ENCODE measurements at regions not wholly inside any gene's neighbourhood (a gene's known extent, or its start where the extent isn't known, plus 50 kb on each side); places are given as distances from the start of the nearest gene placed in this dataset.

GRCh38 chr16:79365702-79366101 lies 234.8 kb downstream of the MAF start:
- ChIA-PET POLR2A (interaction anchor here (0.5 kb wide), 1 partner anchor 20 kb away, joined by 3 read pairs; no protein-coding TSS in a partner anchor), CTCF (ENCODE audit: low intra/inter-chr PET ratio) (no interaction called here)
- H3K27me3 ChIP-seq (ENCODE audit: control insufficient read depth in 2 of 2, insufficient read depth in 2 of 2, low read length in 2 of 2): peaks cover 0 to 4% of the 10 kb centered on the region in 2 experiments; a peak in 1 of 5 replicates
- no TSS peak for BruUV-seq (replicated peaks)
- H3K79me2 ChIP-seq (ENCODE audit: control insufficient read depth, insufficient read depth, low read length): no peaks in the 10 kb centered on the region
- FAIRE-seq (no peak), ATAC-seq (no peak), DNase-seq (ENCODE audit: extremely low read depth in 1 of 4, low spot score in 3 of 4) (no peak)
- intact Hi-C loops (cut with micrococcal nuclease): no loop called here
- H3K4me1 ChIP-seq (replicated peaks in 1 of 2; ENCODE audit: control insufficient read depth in 2 of 2, insufficient read depth in 2 of 2, low read length in 2 of 2): no peaks in the 10 kb centered on the region
- no peaks in the 10 kb centered on the region for H4K20me1 ChIP-seq (replicated peaks; ENCODE audit: control insufficient read depth, insufficient read depth, low read length)
- no peak overlapping the region for H3K4me3 ChIP-seq
- H3K9ac ChIP-seq (ENCODE audit: insufficient read depth in 1 of 2, low read depth in 2 of 2, low read length in 2 of 2): no peak overlapping the region
- in situ Hi-C loops (cut with MboI): no loop called here
- no peaks in the 10 kb centered on the region for H3K36me3 ChIP-seq (ENCODE audit: control insufficient read depth, insufficient read depth, low read length)
- H3K9me3 ChIP-seq (replicated peaks; ENCODE audit: control insufficient read depth, insufficient read depth, low read depth, low read length): no peaks in the 10 kb centered on the region
- TF ChIP-seq BMI1 (IDR thresholded peaks at IDR 0.05; ENCODE audit: low read length): no peak
- TF ChIP-seq NFATC3 (IDR thresholded peaks at IDR 0.05): no peak
- no peak for TF ChIP-seq TCFL5 (CRISPR knock-in tag; conservative IDR thresholded peaks at IDR 0.05)
- TF ChIP-seq RAD51 (IDR thresholded peaks at IDR 0.05; ENCODE audit: borderline replicate concordance, low read depth): no peak
- no peak for TF ChIP-seq ZNF668 (CRISPR knock-in tag; IDR thresholded peaks at IDR 0.05)
- TF ChIP-seq PRMT5 (CRISPR knock-in tag; IDR thresholded peaks at IDR 0.05): no peak
- H3K9me1 ChIP-seq (ENCODE audit: control insufficient read depth, insufficient read depth, low read length): no peaks in the 10 kb centered on the region
- no peak overlapping the region for H2AFZ ChIP-seq (ENCODE audit: low read depth, low read length)
- H3K27ac ChIP-seq (ENCODE audit: extremely low read depth, low read depth, low read length): no peak overlapping the region
- H3K4me2 ChIP-seq (ENCODE audit: insufficient read depth, low read length): no peak overlapping the region
- 0% methylated on average over 4 of the region's 4 CpGs for WGBS (ENCODE audit: insufficient coverage, low coverage, missing lambda C conversion rate)

DNA sequence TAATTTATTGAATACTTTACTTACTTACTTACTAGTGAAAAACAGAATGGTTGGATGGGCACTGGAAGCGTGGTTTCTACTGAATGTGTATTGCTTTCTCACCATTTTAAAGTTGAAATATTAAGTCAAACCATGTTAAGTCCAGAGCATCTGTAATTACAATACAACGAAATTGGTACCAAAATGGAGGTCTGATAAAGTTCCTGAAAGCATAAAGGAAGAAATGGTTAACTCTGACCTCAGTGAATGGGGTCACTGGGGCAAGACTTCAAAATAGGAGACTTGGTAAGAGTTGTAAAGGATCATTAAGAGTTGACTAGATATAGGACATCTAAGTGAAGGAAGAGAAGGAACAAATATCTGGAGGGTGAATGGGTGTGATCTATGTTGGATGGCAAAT lies 237.1 kb downstream of the MAF start:
- Histone ChIP-seq H3K9ac (ENCODE audit: insufficient read depth in 1 of 2, low read depth in 2 of 2, low read length in 2 of 2) (no peak overlapping the region), H3K9me3 (replicated peaks; ENCODE audit: control insufficient read depth, insufficient read depth, low read depth, low read length) (no peaks in the 10 kb centered on the region), H2AFZ (ENCODE audit: low read depth, low read length) (no peak overlapping the region), H4K20me1 (replicated peaks; ENCODE audit: control insufficient read depth, insufficient read depth, low read length) (no peaks in the 10 kb centered on the region), H3K27ac (ENCODE audit: extremely low read depth, low read depth, low read length) (no peak overlapping the region), H3K79me2 (ENCODE audit: control insufficient read depth, insufficient read depth, low read length) (no peaks in the 10 kb centered on the region), H3K4me3 (no peak overlapping the region), H3K4me2 (ENCODE audit: insufficient read depth, low read length) (no peak overlapping the region), H3K27me3 (ENCODE audit: control insufficient read depth in 2 of 2, insufficient read depth in 2 of 2, low read length in 2 of 2) (peaks cover 4 to 6% of the 10 kb centered on the region in 2 experiments; a peak in 2 of 5 replicates), H3K36me3 (ENCODE audit: control insufficient read depth, insufficient read depth, low read length) (no peaks in the 10 kb centered on the region), H3K9me1 (ENCODE audit: control insufficient read depth, insufficient read depth, low read length) (no peaks in the 10 kb centered on the region), H3K4me1 (replicated peaks in 1 of 2; ENCODE audit: control insufficient read depth in 2 of 2, insufficient read depth in 2 of 2, low read length in 2 of 2) (no peaks in the 10 kb centered on the region)
- no peak for ATAC-seq
- no TSS peak for BruUV-seq (replicated peaks)
- no peak for DNase-seq (ENCODE audit: extremely low read depth in 1 of 4, low spot score in 3 of 4)
- intact Hi-C loops (cut with micrococcal nuclease): no loop called here
- ChIA-PET CTCF (ENCODE audit: low intra/inter-chr PET ratio) (no interaction called here), POLR2A (no interaction called here)
- in situ Hi-C loops (cut with MboI): no loop called here
- no peak for FAIRE-seq
- 0% methylated on average over 2 of the region's 2 CpGs for WGBS (ENCODE audit: insufficient coverage, low coverage, missing lambda C conversion rate)
- TF ChIP-seq JUND (IDR thresholded peaks at IDR 0.05; ENCODE audit: borderline replicate concordance, low read depth, low read length) (no peak), JUND (tag; IDR thresholded peaks at IDR 0.05; ENCODE audit: borderline replicate concordance, low read depth, low read length) (no peak), RBM14 (IDR thresholded peaks at IDR 0.05; ENCODE audit: borderline replicate concordance, insufficient read depth, low read depth, low read length) (no peak), MXI1 (IDR thresholded peaks at IDR 0.05; ENCODE audit: low read depth, low read length) (no peak), MEF2A (IDR thresholded peaks at IDR 0.05; ENCODE audit: control insufficient read depth, low read depth, low read length) (no peak), ZNF280A (IDR thresholded peaks at IDR 0.05; ENCODE audit: low read depth, partially characterized antibody) (no peak), ZNF324 (CRISPR knock-in tag; IDR thresholded peaks at IDR 0.05) (no peak), ARNT (IDR thresholded peaks at IDR 0.05) (no peak), DMBX1 (CRISPR knock-in tag; IDR thresholded peaks at IDR 0.05; ENCODE audit: borderline replicate concordance) (no peak), SLC30A9 (CRISPR knock-in tag; IDR thresholded peaks at IDR 0.05) (no peak), IRF2 (CRISPR knock-in tag; IDR thresholded peaks at IDR 0.05) (no peak), ZNF263 (CRISPR knock-in tag; IDR thresholded peaks at IDR 0.05; ENCODE audit: borderline replicate concordance) (no peak), SNIP1 (IDR thresholded peaks at IDR 0.05; ENCODE audit: low read depth) (no peak)
